BE2C (cell line): ENCODE measurements at regions not wholly inside any gene's neighbourhood (a gene's known extent, or its start where the extent isn't known, plus 50 kb on each side); places are given as distances from the start of the nearest gene placed in this dataset.
"Not testable (repeated sequence)": the region's sequence is repeated elsewhere in the genome, so short reads cannot be mapped to it uniquely, and the experiment has no call there.

Experiments
- DNase-seq: peaks from one replicate; pipeline ENCODE4 v3.0.0-alpha.2; 2020
- H3K27me3 ChIP-seq: fragments of 250-450 bp; sonication (Bioruptor Pico); 2 replicates; pipeline ENCODE4 v1.5.1; 2020; ENCODE audit warnings: mild to moderate bottlenecking
- H3K36me3 ChIP-seq: fragments of 250-450 bp; sonication (Bioruptor Pico); 2 replicates; pipeline ENCODE4 v1.5.1; 2020; ENCODE audit warnings: mild to moderate bottlenecking
- H3K4me1 ChIP-seq: fragments of 250-450 bp; sonication (Bioruptor Pico); 2 replicates; pipeline ENCODE4 v1.5.1; 2020
- H3K4me3 ChIP-seq: 2 replicates; pipeline ENCODE4 v1.5.1; 2011; ENCODE audit warnings: low read depth, low read length
- H3K9me3 ChIP-seq: fragments of 250-450 bp; sonication (Bioruptor Pico); 2 replicates; pipeline ENCODE4 v1.5.1; 2020

GRCh38 chr16:33984428-33984827, 525.0 kb downstream of the TP53TG3F start:
- H3K4me1 ChIP-seq, H3K36me3 ChIP-seq, H3K27me3 ChIP-seq, H3K9me3 ChIP-seq, H3K4me3 ChIP-seq, DNase-seq: not testable (repeated sequence)

- not testable (repeated sequence) for DNase-seq, H3K4me1 ChIP-seq, H3K9me3 ChIP-seq, H3K4me3 ChIP-seq, H3K27me3 ChIP-seq, H3K36me3 ChIP-seq
These were observed 527.1 kb downstream of the TP53TG3F start for GRCh38 chr16:33986521-33986920.

- not testable (repeated sequence) for H3K9me3 ChIP-seq, H3K36me3 ChIP-seq, H3K27me3 ChIP-seq, H3K4me1 ChIP-seq, H3K4me3 ChIP-seq, DNase-seq
These were observed 528.0 kb downstream of the TP53TG3F start for GRCh38 chr16:33987348-33987963.

GRCh38 chr16:33988012-33988411, 528.6 kb downstream of the TP53TG3F start:
- H3K9me3 ChIP-seq, DNase-seq, H3K4me1 ChIP-seq, H3K36me3 ChIP-seq, H3K27me3 ChIP-seq, H3K4me3 ChIP-seq: not testable (repeated sequence)

- H3K36me3 ChIP-seq, H3K9me3 ChIP-seq, DNase-seq, H3K27me3 ChIP-seq, H3K4me3 ChIP-seq, H3K4me1 ChIP-seq: not testable (repeated sequence)
These were observed 531.1 kb downstream of the TP53TG3F start for GRCh38 chr16:33990488-33990887.

GRCh38 chr16:33992513-33993177, 533.2 kb downstream of the TP53TG3F start:
- not testable (repeated sequence) for H3K27me3 ChIP-seq, H3K4me1 ChIP-seq, H3K4me3 ChIP-seq, H3K9me3 ChIP-seq, H3K36me3 ChIP-seq, DNase-seq

- H3K4me1 ChIP-seq, H3K9me3 ChIP-seq, H3K4me3 ChIP-seq, DNase-seq, H3K36me3 ChIP-seq, H3K27me3 ChIP-seq: not testable (repeated sequence)
These were observed 534.8 kb downstream of the TP53TG3F start for GRCh38 chr16:33994207-33994606.

- not testable (repeated sequence) for H3K4me1 ChIP-seq, H3K4me3 ChIP-seq, DNase-seq, H3K9me3 ChIP-seq, H3K27me3 ChIP-seq, H3K36me3 ChIP-seq
These were observed 536.5 kb downstream of the TP53TG3F start for GRCh38 chr16:33995821-33996372.

- H3K4me1 ChIP-seq, H3K27me3 ChIP-seq, H3K4me3 ChIP-seq, DNase-seq, H3K9me3 ChIP-seq, H3K36me3 ChIP-seq: not testable (repeated sequence)
These were observed 541.8 kb downstream of the TP53TG3F start for GRCh38 chr16:34001184-34001583.

GRCh38 chr16:34001961-34002360, 542.5 kb downstream of the TP53TG3F start:
- H3K36me3 ChIP-seq, H3K27me3 ChIP-seq, H3K4me3 ChIP-seq, H3K4me1 ChIP-seq, H3K9me3 ChIP-seq, DNase-seq: not testable (repeated sequence)

GRCh38 chr16:34014841-34015820, 555.7 kb downstream of the TP53TG3F start:
- DNase-seq, H3K4me1 ChIP-seq, H3K27me3 ChIP-seq, H3K9me3 ChIP-seq, H3K4me3 ChIP-seq, H3K36me3 ChIP-seq: not testable (repeated sequence)

- not testable (repeated sequence) for H3K4me3 ChIP-seq, DNase-seq, H3K4me1 ChIP-seq, H3K27me3 ChIP-seq, H3K36me3 ChIP-seq, H3K9me3 ChIP-seq
These were observed 558.9 kb downstream of the TP53TG3F start for GRCh38 chr16:34018277-34018676.
